HCT116 (cell line): ENCODE measurements at regions not wholly inside any gene's neighbourhood (a gene's known extent, or its start where the extent isn't known, plus 50 kb on each side); places are given as distances from the start of the nearest gene placed in this dataset.

Experiments used
- ATAC-seq: fragments of 200-7000 bp; cut with Tn5 transposase; 2 replicates; pipeline ENCODE4 v1.9.1; 2020; ENCODE audit warnings: mild to moderate bottlenecking, moderate library complexity
- BruUV-seq: library from RNA; stranded (reverse); fragments of 400-500 nt; replicated peaks from 2 replicates; lab custom pipeline; 2021; lab: Mats Ljungman, UMichigan
- CTCF ChIA-PET: fragments of 300-600 bp; sonication (Branson Sonifier 250); formaldehyde crosslinking; loops from one replicate; lab custom pipeline; 2021; ENCODE audit warnings: antibody characterized with exemption; lab: Charles Lee
- POLR2A ChIA-PET: fragments of 300-600, 350-600 bp; sonication (Branson Sonifier 250); formaldehyde crosslinking; loops from one replicate; lab custom pipeline; 2021; ENCODE audit warnings: antibody characterized with exemption; lab: Charles Lee
- RAD21 ChIA-PET, 2 experiments: fragments of 300-600 bp; sonication (Branson Sonifier 250); formaldehyde crosslinking; loops; one replicate each; lab custom pipeline; 2023; ENCODE audit warnings: low total read pairs in 2 of 2; ENCODE audit not compliant: uncharacterized antibody in 2 of 2, unreplicated experiment in 2 of 2, low non-redundant PET in 1 of 2; lab: Charles Lee
- DNase-seq: peaks from one replicate; pipeline ENCODE4 v3.0.0-alpha.2; 2010; ENCODE audit warnings: low read depth, low spot score
- H2AFZ ChIP-seq: fragments of 200-600 bp; shearing (Covaris generic), sonication (generic); 2 replicates; pipeline ENCODE4 v1.6.1; 2017; ENCODE audit warnings: low read depth, mixed run types, mixed read lengths, antibody characterized with exemption, low read length; ENCODE audit not compliant: poor library complexity, severe bottlenecking
- H3K27ac ChIP-seq: 2 replicates; pipeline ENCODE4 v1.5.1; 2012; ENCODE audit warnings: low read depth, low read length
- H3K27me3 ChIP-seq: fragments of 200-600 bp; sonication (generic); 2 replicates; pipeline ENCODE4 v1.6.1; 2016; ENCODE audit warnings: mixed run types, low read length, mixed read lengths; ENCODE audit not compliant: insufficient read depth
- H3K36me3 ChIP-seq, 2 experiments: fragments of 200-500 bp in 1 of 2; fragments of 200-600 bp in 1 of 2; sonication (Bioruptor generic) in 1 of 2; sonication (generic) in 1 of 2; 2 replicates each; pipeline versions ENCODE4 v1.5.1 to v1.6.1; 2014 to 2016; ENCODE audit warnings: low read length in 2 of 2, inconsistent platforms in 1 of 2, mixed read lengths in 1 of 2, mixed run types in 1 of 2; ENCODE audit not compliant: insufficient read depth in 2 of 2, control insufficient read depth in 1 of 2
- H3K4me1 ChIP-seq, 2 experiments: fragments of 200-600 bp in 1 of 2; sonication (generic) in 1 of 2; 2 replicates each; pipeline versions ENCODE4 v1.5.1 to v1.6.1; 2012 to 2017; ENCODE audit warnings: low read length in 2 of 2, inconsistent platforms in 1 of 2, mild to moderate bottlenecking in 1 of 2, mixed read lengths in 1 of 2, mixed run types in 1 of 2, moderate library complexity in 1 of 2; ENCODE audit not compliant: insufficient read depth in 2 of 2, control insufficient read depth in 1 of 2
- H3K4me2 ChIP-seq: fragments of 200-600 bp; sonication (generic); 2 replicates; pipeline ENCODE4 v1.6.1; 2017; ENCODE audit warnings: mixed run types, low read length, mixed read lengths
- H3K4me3 ChIP-seq, 2 experiments: fragments of 200-600 bp in 1 of 2; sonication (generic) in 1 of 2; replicated peaks in 1 of 2; 2 replicates each; pipeline ENCODE4 v1.5.1; 2011 to 2016; ENCODE audit warnings: low read length in 2 of 2, control low read depth in 1 of 2, low read depth in 1 of 2, mild to moderate bottlenecking in 1 of 2, mixed read lengths in 1 of 2, mixed run types in 1 of 2
- H3K79me2 ChIP-seq: fragments of 200-600 bp; sonication (generic); 2 replicates; pipeline ENCODE4 v1.6.1; 2017; ENCODE audit warnings: mild to moderate bottlenecking, mixed run types, low read length, moderate library complexity, mixed read lengths; ENCODE audit not compliant: insufficient read depth
- H3K9ac ChIP-seq: fragments of 200-600 bp; sonication (generic); 2 replicates; pipeline ENCODE4 v1.6.1; 2016; ENCODE audit warnings: low read length, mixed read lengths
- H3K9me2 ChIP-seq: fragments of 200-600 bp; sonication (generic), shearing (Covaris generic); 2 replicates; pipeline ENCODE4 v1.6.1; 2017; ENCODE audit warnings: mixed run types, mild to moderate bottlenecking, moderate library complexity; ENCODE audit not compliant: insufficient read depth
- H3K9me3 ChIP-seq, 2 experiments: fragments of 200-500 bp in 1 of 2; fragments of 200-600 bp in 1 of 2; sonication (Bioruptor generic) in 1 of 2; sonication (generic) in 1 of 2; 2 replicates each; pipeline ENCODE4 v1.6.1; 2014 to 2017; ENCODE audit warnings: low read length in 2 of 2, mixed read lengths in 2 of 2, inconsistent platforms in 1 of 2, low read depth in 1 of 2, mild to moderate bottlenecking in 1 of 2, mixed run types in 1 of 2, moderate library complexity in 1 of 2; ENCODE audit not compliant: control insufficient read depth in 1 of 2, insufficient read depth in 1 of 2
- H4K20me1 ChIP-seq: fragments of 200-600 bp; sonication (generic), shearing (Covaris generic); 2 replicates; pipeline ENCODE4 v1.6.1; 2017; ENCODE audit warnings: mixed run types, mild to moderate bottlenecking, moderate library complexity; ENCODE audit not compliant: insufficient read depth
- CBX3 ChIP-seq: IDR thresholded peaks from 2 replicates; pipeline ENCODE4 v1.6.1; 2012; ENCODE audit warnings: low read depth
- CEBPB ChIP-seq: IDR thresholded peaks from 2 replicates; pipeline ENCODE4 v1.6.1; 2012; ENCODE audit warnings: low read depth
- CTCF ChIP-seq, 3 experiments: fragments of 200-600 bp in 1 of 3; sonication (generic) in 1 of 3; IDR thresholded peaks in 2 of 3; conservative IDR thresholded peaks in 1 of 3; 2 replicates each; pipeline ENCODE4 v1.5.1; 2012 to 2017; ENCODE audit warnings: low read depth in 2 of 3, low read length in 2 of 3, antibody characterized with exemption in 1 of 3, borderline replicate concordance in 1 of 3, control low read depth in 1 of 3, mild to moderate bottlenecking in 1 of 3, mixed read lengths in 1 of 3, mixed run types in 1 of 3, moderate library complexity in 1 of 3; ENCODE audit not compliant: insufficient read depth in 1 of 3
- ELF1 ChIP-seq: IDR thresholded peaks from 2 replicates; pipeline ENCODE4 v1.6.1; 2012; ENCODE audit warnings: low read depth, borderline replicate concordance
- EZH2 ChIP-seq: fragments of 200-600 bp; sonication (generic); IDR thresholded peaks from 2 replicates; pipeline ENCODE4 v1.6.1; 2017; ENCODE audit warnings: antibody characterized with exemption, mixed run types
- EZH2phosphoT487 ChIP-seq: fragments of 200-600 bp; IDR thresholded peaks from 2 replicates; pipeline ENCODE4 v1.6.1; 2018; ENCODE audit warnings: antibody characterized with exemption, borderline replicate concordance
- FOSL1 ChIP-seq: IDR thresholded peaks from 2 replicates; pipeline ENCODE4 v1.6.1; 2012; ENCODE audit warnings: low read depth
- JUND ChIP-seq: IDR thresholded peaks from 2 replicates; pipeline ENCODE4 v1.6.1; 2012
- POLR2A ChIP-seq: IDR thresholded peaks from 2 replicates; pipeline ENCODE4 v1.7.0; 2011; ENCODE audit warnings: borderline replicate concordance; ENCODE audit not compliant: insufficient read depth, insufficient read length; ENCODE audit errors: extremely low read depth
- POLR2AphosphoS5 ChIP-seq: IDR thresholded peaks from 2 replicates; pipeline ENCODE4 v1.6.1; 2011; ENCODE audit warnings: mild to moderate bottlenecking, low read depth, low read length, moderate library complexity
- RAD21 ChIP-seq: IDR thresholded peaks from 2 replicates; pipeline ENCODE4 v1.6.1; 2012; ENCODE audit warnings: low read depth, mild to moderate bottlenecking
- SP1 ChIP-seq: IDR thresholded peaks from 2 replicates; pipeline ENCODE4 v1.6.1; 2012; ENCODE audit warnings: low read depth
- SRF ChIP-seq: IDR thresholded peaks from 2 replicates; pipeline ENCODE4 v1.6.1; 2012; ENCODE audit warnings: low read depth
- TCF7L2 ChIP-seq: IDR thresholded peaks from 2 replicates; pipeline ENCODE4 v1.7.0; 2011; ENCODE audit warnings: borderline replicate concordance, inconsistent platforms; ENCODE audit not compliant: insufficient read depth, insufficient read length; ENCODE audit errors: extremely low read depth
- ZBTB33 ChIP-seq: IDR thresholded peaks from 2 replicates; pipeline ENCODE4 v1.6.1; 2011; ENCODE audit warnings: mild to moderate bottlenecking, low read length, moderate library complexity; ENCODE audit not compliant: insufficient replicate concordance; ENCODE audit errors: extremely low read depth
- ZFX ChIP-seq: fragments of 450-650 bp; IDR thresholded peaks from 2 replicates; pipeline ENCODE4 v1.6.1; 2017
- ZNF274 ChIP-seq: fragments of 200-500 bp; sonication (Bioruptor generic); IDR thresholded peaks from 2 replicates; pipeline ENCODE4 v1.6.1; 2014; ENCODE audit warnings: mild to moderate bottlenecking, low read depth, low read length, inconsistent platforms
- intact Hi-C: fragments of 100-400 bp; cut with micrococcal nuclease; formaldehyde crosslinking; loops from 2 replicates; pipeline ENCODE4 v1.10.0; 2022
- TF ChIP-seq, protein P1 (sequence below): IDR thresholded peaks from 2 replicates; pipeline ENCODE4 v1.6.1; 2012
- TF ChIP-seq, protein P2 (sequence below): IDR thresholded peaks from 2 replicates; pipeline ENCODE4 v1.6.1; 2012
- TF ChIP-seq, protein P3 (sequence below): IDR thresholded peaks from 2 replicates; pipeline ENCODE4 v1.6.1; 2012; ENCODE audit warnings: low read depth

- Histone ChIP-seq H2AFZ (no peak overlapping the region), H3K4me3 (no peak overlapping the region), H3K4me2 (no peak overlapping the region), H3K27me3 (no peaks in the 10 kb centered on the region), H3K9me3 (peaks cover 0 to 10% of the 10 kb centered on the region in 2 experiments; a peak in 1 of 4 replicates), H3K79me2 (no peaks in the 10 kb centered on the region), H3K9me2 (no peaks in the 10 kb centered on the region), H3K9ac (no peak overlapping the region), H3K4me1 (peaks cover 0 to 12% of the 10 kb centered on the region in 2 experiments; a peak in 2 of 4 replicates), H3K36me3 (no peaks in the 10 kb centered on the region), H4K20me1 (no peaks in the 10 kb centered on the region), H3K27ac (no peak overlapping the region)
- TF ChIP-seq EZH2phosphoT487, result no peak
- no peak for TF ChIP-seq ELF1
- TF ChIP-seq, protein P1, sequence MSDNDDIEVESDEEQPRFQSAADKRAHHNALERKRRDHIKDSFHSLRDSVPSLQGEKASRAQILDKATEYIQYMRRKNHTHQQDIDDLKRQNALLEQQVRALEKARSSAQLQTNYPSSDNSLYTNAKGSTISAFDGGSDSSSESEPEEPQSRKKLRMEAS, result no peak
- TF ChIP-seq ZFX, result no peak
- TF ChIP-seq EZH2, result no peak
- TF ChIP-seq JUND, result no peak
- TF ChIP-seq, protein P2, sequence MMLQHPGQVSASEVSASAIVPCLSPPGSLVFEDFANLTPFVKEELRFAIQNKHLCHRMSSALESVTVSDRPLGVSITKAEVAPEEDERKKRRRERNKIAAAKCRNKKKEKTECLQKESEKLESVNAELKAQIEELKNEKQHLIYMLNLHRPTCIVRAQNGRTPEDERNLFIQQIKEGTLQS, result no peak
- no peak for TF ChIP-seq POLR2AphosphoS5
- TF ChIP-seq CBX3, result no peak
- TF ChIP-seq ZNF274, result no peak
- no peak for TF ChIP-seq POLR2A
- no peak for TF ChIP-seq TCF7L2
- TF ChIP-seq RAD21, result no peak
- TF ChIP-seq, protein P3, sequence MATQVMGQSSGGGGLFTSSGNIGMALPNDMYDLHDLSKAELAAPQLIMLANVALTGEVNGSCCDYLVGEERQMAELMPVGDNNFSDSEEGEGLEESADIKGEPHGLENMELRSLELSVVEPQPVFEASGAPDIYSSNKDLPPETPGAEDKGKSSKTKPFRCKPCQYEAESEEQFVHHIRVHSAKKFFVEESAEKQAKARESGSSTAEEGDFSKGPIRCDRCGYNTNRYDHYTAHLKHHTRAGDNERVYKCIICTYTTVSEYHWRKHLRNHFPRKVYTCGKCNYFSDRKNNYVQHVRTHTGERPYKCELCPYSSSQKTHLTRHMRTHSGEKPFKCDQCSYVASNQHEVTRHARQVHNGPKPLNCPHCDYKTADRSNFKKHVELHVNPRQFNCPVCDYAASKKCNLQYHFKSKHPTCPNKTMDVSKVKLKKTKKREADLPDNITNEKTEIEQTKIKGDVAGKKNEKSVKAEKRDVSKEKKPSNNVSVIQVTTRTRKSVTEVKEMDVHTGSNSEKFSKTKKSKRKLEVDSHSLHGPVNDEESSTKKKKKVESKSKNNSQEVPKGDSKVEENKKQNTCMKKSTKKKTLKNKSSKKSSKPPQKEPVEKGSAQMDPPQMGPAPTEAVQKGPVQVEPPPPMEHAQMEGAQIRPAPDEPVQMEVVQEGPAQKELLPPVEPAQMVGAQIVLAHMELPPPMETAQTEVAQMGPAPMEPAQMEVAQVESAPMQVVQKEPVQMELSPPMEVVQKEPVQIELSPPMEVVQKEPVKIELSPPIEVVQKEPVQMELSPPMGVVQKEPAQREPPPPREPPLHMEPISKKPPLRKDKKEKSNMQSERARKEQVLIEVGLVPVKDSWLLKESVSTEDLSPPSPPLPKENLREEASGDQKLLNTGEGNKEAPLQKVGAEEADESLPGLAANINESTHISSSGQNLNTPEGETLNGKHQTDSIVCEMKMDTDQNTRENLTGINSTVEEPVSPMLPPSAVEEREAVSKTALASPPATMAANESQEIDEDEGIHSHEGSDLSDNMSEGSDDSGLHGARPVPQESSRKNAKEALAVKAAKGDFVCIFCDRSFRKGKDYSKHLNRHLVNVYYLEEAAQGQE, result no peak
- no peak for TF ChIP-seq FOSL1
- no peak for TF ChIP-seq CTCF (IDR thresholded peaks at IDR 0.05 in 2 of 3, conservative IDR thresholded peaks at IDR 0.05 in 1 of 3; ENCODE audit: borderline replicate concordance in 1 of 3, insufficient read depth in 1 of 3, low read depth in 2 of 3, low read length in 2 of 3)
- no peak for TF ChIP-seq CEBPB
- TF ChIP-seq SP1, result no peak
- TF ChIP-seq SRF, result no peak
- no peak for TF ChIP-seq ZBTB33
- CTCF ChIA-PET, result interaction anchor here (0.9 to 1.0 kb wide), 2 partner anchors 32 to 33 kb away, joined by 3 to 5 read pairs; no protein-coding TSS in a partner anchor
- POLR2A ChIA-PET, result no interaction called here
- intact Hi-C loops, result no loop called here
- no TSS peak for BruUV-seq
- RAD21 ChIA-PET, result no interaction called here
- ATAC-seq (no peak), DNase-seq (no peak)
Measured at GRCh38 chr16:87234601-87235000, 82.6 kb downstream of the C16orf95 start.
